ENCODE measurements at regions not wholly inside any gene's neighbourhood (a gene's known extent, or its start where the extent isn't known, plus 50 kb on each side); places are given as distances from the start of the nearest gene placed in this dataset.
A peak's percentile ranks its signal among the peaks of the same experiment; 100 is the strongest.

- DNase-seq (ENCODE audit: low read depth in 2 of 2), result no peak
- peaks cover 7% of the 10 kb centered on the region for H3K4me1 ChIP-seq (ENCODE audit: control insufficient read depth, extremely low read depth, insufficient read depth, low read length)
- H3K36me3 ChIP-seq (ENCODE audit: control insufficient read depth, insufficient read depth, low read length), result no peaks in the 10 kb centered on the region
- no peaks in the 10 kb centered on the region for H3K27me3 ChIP-seq (ENCODE audit: control insufficient read depth, insufficient read depth, low read length)
- TF ChIP-seq, protein P1, sequence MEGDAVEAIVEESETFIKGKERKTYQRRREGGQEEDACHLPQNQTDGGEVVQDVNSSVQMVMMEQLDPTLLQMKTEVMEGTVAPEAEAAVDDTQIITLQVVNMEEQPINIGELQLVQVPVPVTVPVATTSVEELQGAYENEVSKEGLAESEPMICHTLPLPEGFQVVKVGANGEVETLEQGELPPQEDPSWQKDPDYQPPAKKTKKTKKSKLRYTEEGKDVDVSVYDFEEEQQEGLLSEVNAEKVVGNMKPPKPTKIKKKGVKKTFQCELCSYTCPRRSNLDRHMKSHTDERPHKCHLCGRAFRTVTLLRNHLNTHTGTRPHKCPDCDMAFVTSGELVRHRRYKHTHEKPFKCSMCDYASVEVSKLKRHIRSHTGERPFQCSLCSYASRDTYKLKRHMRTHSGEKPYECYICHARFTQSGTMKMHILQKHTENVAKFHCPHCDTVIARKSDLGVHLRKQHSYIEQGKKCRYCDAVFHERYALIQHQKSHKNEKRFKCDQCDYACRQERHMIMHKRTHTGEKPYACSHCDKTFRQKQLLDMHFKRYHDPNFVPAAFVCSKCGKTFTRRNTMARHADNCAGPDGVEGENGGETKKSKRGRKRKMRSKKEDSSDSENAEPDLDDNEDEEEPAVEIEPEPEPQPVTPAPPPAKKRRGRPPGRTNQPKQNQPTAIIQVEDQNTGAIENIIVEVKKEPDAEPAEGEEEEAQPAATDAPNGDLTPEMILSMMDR (conservative IDR thresholded peaks at IDR 0.05 in 1 of 2, IDR thresholded peaks at IDR 0.05 in 1 of 2; ENCODE audit: low read depth in 1 of 2, low read length in 2 of 2), result no peak
- no peak for TF ChIP-seq EZH2 (IDR thresholded peaks at IDR 0.05; ENCODE audit: low read length, missing control alignments)
- H3K9ac ChIP-seq (ENCODE audit: insufficient read depth, low read length), result no peak overlapping the region
- H3K9me3 ChIP-seq (ENCODE audit: control insufficient read depth, insufficient read depth, low read depth, low read length), result no peaks in the 10 kb centered on the region
- H4K20me1 ChIP-seq (ENCODE audit: control insufficient read depth, extremely low read depth, insufficient read depth, low read length), result no peaks in the 10 kb centered on the region
- H3K27ac ChIP-seq (ENCODE audit: insufficient read depth, low read length), result no peak overlapping the region
- no peaks in the 10 kb centered on the region for H3K79me2 ChIP-seq (ENCODE audit: control insufficient read depth, insufficient read depth, low read length)
- H3K4me2 ChIP-seq (ENCODE audit: extremely low read depth, insufficient read depth, low read length), result no peak overlapping the region
- H3K4me3 ChIP-seq (replicated peaks in 1 of 4; ENCODE audit: control extremely low read depth in 1 of 4, insufficient read depth in 1 of 4, low read depth in 3 of 4, low read length in 4 of 4), result no peak overlapping the region
- H2AFZ ChIP-seq (ENCODE audit: low read length), result no peak overlapping the region
Measured at GRCh38 chr18:56152551-56153310, 485.7 kb downstream of the TXNL1 start.

GRCh38 chr18:56148373-56148772, 490.0 kb downstream of the TXNL1 start:
- no peaks in the 10 kb centered on the region for H3K9me3 ChIP-seq (ENCODE audit: control insufficient read depth, insufficient read depth, low read depth, low read length)
- no peak overlapping the region for H3K4me3 ChIP-seq (replicated peaks in 1 of 4; ENCODE audit: control extremely low read depth in 1 of 4, insufficient read depth in 1 of 4, low read depth in 3 of 4, low read length in 4 of 4)
- TF ChIP-seq, protein P1 (conservative IDR thresholded peaks at IDR 0.05 in 1 of 2, IDR thresholded peaks at IDR 0.05 in 1 of 2; ENCODE audit: low read depth in 1 of 2, low read length in 2 of 2), result no peak
- no peak for TF ChIP-seq EZH2 (IDR thresholded peaks at IDR 0.05; ENCODE audit: low read length, missing control alignments)
- H3K9ac ChIP-seq (ENCODE audit: insufficient read depth, low read length), result no peak overlapping the region
- H4K20me1 ChIP-seq (ENCODE audit: control insufficient read depth, extremely low read depth, insufficient read depth, low read length), result no peaks in the 10 kb centered on the region
- no peak overlapping the region for H3K4me2 ChIP-seq (ENCODE audit: extremely low read depth, insufficient read depth, low read length)
- peak; percentile 48 to 91 for DNase-seq (ENCODE audit: low read depth in 2 of 2)
- H3K27ac ChIP-seq (ENCODE audit: insufficient read depth, low read length), result no peak overlapping the region
- H3K79me2 ChIP-seq (ENCODE audit: control insufficient read depth, insufficient read depth, low read length), result no peaks in the 10 kb centered on the region
- peaks cover 7% of the 10 kb centered on the region for H3K4me1 ChIP-seq (ENCODE audit: control insufficient read depth, extremely low read depth, insufficient read depth, low read length)
- H3K36me3 ChIP-seq (ENCODE audit: control insufficient read depth, insufficient read depth, low read length), result no peaks in the 10 kb centered on the region
- H3K27me3 ChIP-seq (ENCODE audit: control insufficient read depth, insufficient read depth, low read length), result no peaks in the 10 kb centered on the region
- H2AFZ ChIP-seq (ENCODE audit: low read length), result peak overlapping the region; percentile 48

DNA sequence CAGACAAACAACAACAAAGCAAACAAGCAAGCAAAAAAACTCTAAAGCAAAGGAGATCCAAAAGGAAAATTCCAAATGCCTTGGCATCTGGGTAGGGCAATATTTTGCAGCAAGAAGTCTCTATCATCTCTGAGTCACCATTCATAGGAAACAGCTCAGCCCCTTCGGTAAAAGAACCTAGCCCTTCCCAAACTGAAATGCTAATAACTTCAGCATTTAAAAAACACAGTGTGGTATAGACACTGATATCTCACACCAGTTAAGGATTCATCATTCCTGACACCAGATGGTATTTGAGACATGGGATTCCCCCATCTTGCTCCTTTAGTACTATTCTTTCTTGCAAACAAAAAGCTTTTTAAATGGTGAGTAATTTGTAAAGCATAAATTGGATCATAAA, 491.8 kb downstream of the TXNL1 start:
- DNase-seq (ENCODE audit: low read depth in 2 of 2), result peak in 1 of 2 donors; percentile 51
- H2AFZ ChIP-seq (ENCODE audit: low read length), result no peak overlapping the region
- H3K27ac ChIP-seq (ENCODE audit: insufficient read depth, low read length), result no peak overlapping the region
- TF ChIP-seq, protein P1 (conservative IDR thresholded peaks at IDR 0.05 in 1 of 2, IDR thresholded peaks at IDR 0.05 in 1 of 2; ENCODE audit: low read depth in 1 of 2, low read length in 2 of 2), result no peak
- TF ChIP-seq EZH2 (IDR thresholded peaks at IDR 0.05; ENCODE audit: low read length, missing control alignments), result no peak
- H3K36me3 ChIP-seq (ENCODE audit: control insufficient read depth, insufficient read depth, low read length), result no peaks in the 10 kb centered on the region
- no peak overlapping the region for H3K9ac ChIP-seq (ENCODE audit: insufficient read depth, low read length)
- no peak overlapping the region for H3K4me2 ChIP-seq (ENCODE audit: extremely low read depth, insufficient read depth, low read length)
- no peaks in the 10 kb centered on the region for H3K79me2 ChIP-seq (ENCODE audit: control insufficient read depth, insufficient read depth, low read length)
- no peaks in the 10 kb centered on the region for H4K20me1 ChIP-seq (ENCODE audit: control insufficient read depth, extremely low read depth, insufficient read depth, low read length)
- peaks cover 7% of the 10 kb centered on the region for H3K4me1 ChIP-seq (ENCODE audit: control insufficient read depth, extremely low read depth, insufficient read depth, low read length)
- H3K9me3 ChIP-seq (ENCODE audit: control insufficient read depth, insufficient read depth, low read depth, low read length), result no peaks in the 10 kb centered on the region
- no peaks in the 10 kb centered on the region for H3K27me3 ChIP-seq (ENCODE audit: control insufficient read depth, insufficient read depth, low read length)
- H3K4me3 ChIP-seq (replicated peaks in 1 of 4; ENCODE audit: control extremely low read depth in 1 of 4, insufficient read depth in 1 of 4, low read depth in 3 of 4, low read length in 4 of 4), result no peak overlapping the region

All from fibroblast of lung (primary cell).